HG03064 (cell line): ENCODE measurements at regions not wholly inside any gene's neighbourhood (a gene's known extent, or its start where the extent isn't known, plus 50 kb on each side); places are given as distances from the start of the nearest gene placed in this dataset.

ENCODE experiments used
- ATAC-seq: cut with Tn5 transposase; IDR thresholded peaks from one replicate; pipeline ENCODE4 v1.9.1; 2021; ENCODE audit warnings: low read depth; ENCODE audit not compliant: unreplicated experiment

DNA sequence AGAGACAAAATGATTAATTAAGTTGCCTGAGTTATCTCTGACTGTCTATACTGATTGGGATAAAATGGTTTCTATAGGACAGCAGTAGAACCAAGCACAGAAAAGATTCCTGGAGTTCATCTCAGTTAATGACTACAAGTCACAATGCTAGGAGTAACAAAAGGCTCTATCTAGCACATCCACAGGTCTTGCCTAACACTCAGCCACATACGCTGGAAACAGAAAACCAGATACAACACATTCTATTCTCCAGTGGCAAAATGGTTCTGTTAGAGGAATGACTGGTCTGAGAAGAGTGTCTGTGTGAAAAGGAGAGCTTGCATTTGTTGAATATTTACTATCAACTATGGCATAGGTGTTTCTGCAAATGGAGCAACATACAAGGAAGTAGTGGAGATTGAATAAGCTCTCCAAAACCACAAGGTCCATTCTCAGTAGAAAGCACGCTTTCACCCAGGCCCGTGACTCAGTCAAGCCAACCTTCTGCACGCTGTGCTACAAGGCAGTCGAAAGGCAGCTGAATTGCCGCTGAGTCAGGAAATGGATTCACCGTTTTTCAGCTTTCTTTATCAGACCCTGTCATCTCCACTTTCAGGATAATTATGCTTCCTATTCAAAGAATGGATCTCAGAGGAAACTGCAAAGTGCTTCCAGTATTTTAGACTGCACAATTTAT lies 761.5 kb downstream of the EFNB2 start:
- no peak for ATAC-seq

DNA sequence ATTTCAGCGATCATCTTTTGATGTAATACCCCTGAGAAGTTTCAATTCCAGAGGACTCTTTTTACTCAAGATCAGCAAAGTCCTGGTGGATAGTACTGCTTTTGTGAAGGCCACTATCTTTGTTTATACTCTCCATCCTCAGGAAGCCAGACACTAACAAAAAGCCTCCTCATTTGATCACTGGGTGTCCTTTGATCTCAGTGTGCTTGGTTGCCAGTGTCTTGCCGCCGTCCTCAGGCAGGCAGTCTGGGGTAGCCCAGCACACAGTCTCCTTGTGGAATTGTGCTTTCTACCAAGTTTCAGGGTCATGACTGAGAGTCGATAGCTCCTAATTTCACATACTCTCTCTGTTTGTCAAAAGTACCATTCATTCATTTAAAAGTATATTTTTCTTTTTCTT lies 762.2 kb downstream of the EFNB2 start:
- ATAC-seq: no peak

GRCh38 chr13:105764486-105764885 lies 771.0 kb downstream of the EFNB2 start:
- ATAC-seq: no peak

DNA sequence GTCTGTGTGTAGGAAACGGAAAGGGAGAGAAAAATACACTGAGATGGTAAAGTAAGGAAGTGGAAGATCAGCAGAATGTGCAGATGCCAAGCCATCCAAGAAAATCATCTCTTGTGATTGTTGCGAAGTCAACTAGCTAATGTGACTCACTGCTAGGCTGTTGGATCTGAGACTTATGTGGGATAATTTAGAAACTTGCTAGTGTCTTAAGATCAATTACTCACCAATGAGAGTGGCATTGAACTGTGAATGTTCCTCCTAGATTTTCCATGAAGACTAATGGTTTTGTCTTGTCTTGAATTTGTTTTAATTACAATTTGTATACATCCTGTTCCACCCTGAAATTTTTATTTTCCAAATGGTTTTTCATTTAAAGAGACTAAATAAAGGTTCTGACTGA lies 771.6 kb downstream of the EFNB2 start:
- ATAC-seq: no peak

- ATAC-seq: no peak
Measured at GRCh38 chr13:105762096-105762495, 773.4 kb downstream of the EFNB2 start.

DNA sequence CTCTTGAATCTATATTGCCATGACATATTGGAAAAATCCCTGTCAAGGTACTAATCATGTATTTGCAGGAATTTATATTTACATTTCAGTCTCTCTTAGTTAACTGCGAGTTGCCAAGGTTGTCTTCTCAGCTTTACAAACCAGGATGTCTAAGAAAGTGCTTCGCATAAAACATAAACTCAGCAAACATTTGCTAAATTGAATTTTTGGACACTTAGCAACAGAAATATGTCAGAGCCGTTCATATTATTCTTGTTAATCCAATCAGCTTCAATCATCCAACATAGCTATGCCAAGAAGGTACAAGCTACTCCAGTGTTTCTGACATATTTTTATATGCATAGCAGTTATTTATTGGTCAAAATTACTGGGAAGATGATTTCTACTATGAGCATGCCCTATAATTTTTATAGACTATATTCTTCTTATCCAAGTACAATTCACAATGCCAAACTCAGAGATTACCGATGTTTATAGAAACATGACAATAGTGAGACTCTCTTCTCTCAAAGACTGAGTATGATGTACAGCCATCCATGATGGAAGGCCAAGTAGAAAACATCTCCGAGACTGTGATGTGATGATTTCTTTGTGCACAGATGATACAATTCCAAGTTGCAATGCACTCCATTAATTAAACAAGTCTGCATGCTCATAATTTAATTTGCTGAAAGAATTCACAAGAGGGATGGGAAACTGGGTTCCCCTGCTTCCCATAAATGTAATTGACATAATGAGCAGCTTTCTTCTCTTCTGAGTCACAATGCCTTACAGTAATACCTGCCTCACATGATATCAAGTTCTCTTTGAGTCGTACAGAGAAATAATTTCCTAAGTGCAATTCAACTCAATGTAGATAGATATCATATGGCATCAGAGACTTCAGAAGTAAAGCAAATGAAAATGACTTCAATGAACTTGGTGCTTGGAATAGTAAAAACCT lies 776.3 kb downstream of the EFNB2 start:
- ATAC-seq: no peak

- no peak for ATAC-seq
Measured at GRCh38 chr13:105740739-105741138, 794.7 kb downstream of the EFNB2 start.

- no peak for ATAC-seq
Measured at GRCh38 chr13:105737688-105738087, 797.8 kb downstream of the EFNB2 start.

DNA sequence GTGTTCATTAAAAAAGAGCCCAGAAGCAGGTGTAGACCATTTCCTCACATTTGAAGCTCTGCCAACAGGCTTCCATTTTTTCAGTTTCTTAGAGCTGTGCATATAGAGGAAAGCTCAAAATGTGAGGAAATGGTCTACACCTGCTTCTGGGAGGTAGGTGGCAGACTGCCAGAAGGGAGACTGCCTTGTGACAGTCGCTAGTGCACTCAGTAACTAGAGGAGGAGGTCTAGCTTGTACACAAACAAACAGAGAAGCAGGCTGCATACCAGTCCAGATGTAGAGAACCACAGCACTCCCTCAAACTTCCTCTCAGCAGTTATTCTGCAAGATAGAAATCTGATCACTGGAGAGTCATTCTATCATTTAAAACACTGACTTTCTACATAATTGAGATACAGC lies 800.2 kb downstream of the EFNB2 start:
- no peak for ATAC-seq

DNA sequence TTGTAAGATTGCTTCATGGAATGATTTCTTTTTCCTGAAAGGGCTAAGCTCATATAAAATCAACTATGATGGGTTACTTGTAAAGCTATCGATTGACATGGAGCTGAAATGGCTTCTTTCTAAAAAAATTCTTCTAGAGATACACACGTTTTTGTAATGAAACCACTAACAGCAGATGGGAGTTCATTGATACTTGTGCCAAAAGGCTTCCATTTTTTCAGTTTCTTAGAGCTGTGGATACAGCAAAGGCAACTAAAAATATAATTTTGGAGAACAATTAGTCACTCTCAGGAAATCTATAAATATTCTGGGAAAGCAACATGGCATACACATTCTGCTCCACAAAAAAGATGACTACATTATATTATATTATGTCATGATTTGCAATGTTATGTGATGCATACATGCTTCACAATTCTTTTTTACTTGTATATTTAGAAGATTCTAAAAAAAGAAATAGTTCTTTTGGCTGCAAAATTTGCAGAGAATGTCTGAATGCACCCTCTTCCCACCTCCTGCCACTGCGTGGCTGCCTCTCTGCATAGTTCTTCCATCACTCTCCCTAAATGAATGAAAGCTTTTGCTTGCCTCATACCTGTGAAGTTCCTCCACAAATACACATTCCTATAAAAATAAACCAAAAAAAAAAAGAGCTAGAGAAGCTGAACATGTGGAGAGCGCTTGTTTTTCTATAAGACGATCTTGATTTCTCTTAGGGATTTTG lies 802.5 kb downstream of the EFNB2 start:
- no peak for ATAC-seq

GRCh38 chr13:105725887-105726286 lies 809.6 kb downstream of the EFNB2 start:
- no peak for ATAC-seq

DNA sequence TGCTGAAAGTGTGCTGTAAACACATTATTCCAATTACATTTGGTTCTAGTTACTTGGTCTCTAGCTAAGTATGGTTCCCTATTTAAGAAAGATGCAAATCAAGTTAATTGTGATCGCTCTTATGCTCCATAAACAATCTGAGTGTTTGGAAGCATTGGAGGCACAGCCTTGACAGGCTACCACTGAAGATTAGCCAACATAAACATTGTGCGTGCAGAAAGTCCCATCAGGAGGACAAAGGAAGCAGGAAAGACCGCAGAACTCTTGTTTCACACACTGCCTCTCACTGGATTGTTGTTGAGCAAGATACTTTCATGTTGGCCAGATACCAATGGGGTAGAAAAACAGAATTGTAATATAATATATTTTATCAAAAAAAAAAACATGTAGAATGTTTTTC lies 814.4 kb downstream of the EFNB2 start:
- no peak for ATAC-seq

- ATAC-seq: no peak
Measured at GRCh38 chr13:105719859-105720258, 815.6 kb downstream of the EFNB2 start.

DNA sequence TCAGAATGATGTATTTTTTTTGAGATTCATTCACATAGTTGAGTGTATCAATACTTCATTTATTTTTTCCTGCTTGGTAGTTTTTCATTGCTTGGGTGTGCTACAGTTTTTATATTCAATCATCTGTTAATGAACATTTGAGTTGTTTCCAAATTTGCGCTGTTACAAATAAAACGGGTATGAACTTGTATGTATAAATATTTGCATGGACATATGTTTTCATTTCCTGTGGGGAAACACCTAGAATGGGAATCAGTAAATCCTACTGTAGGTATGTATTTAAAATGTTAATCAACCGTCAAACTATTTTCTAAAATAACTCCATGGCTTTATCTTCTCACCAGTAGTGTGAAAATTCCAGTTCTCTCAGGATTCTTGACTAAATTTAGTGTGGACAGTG lies 826.3 kb downstream of the EFNB2 start:
- no peak for ATAC-seq

DNA sequence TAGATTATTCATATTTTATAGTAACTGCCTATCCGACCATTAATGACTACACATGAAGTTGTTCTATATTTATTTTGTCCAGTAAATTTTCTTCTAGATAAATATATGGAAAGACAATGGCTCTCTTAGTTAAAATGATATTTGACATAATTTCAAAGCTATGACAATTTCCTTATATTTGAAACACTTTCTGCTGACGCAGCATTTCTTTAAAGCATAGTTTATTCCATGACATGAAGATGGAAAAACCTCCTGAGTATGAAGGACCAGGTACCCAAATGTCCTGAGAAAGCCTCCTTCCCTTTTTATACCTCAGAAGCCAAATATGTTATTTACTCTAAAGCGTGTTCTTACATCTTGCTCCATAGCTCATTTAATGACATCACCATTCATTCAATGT lies 831.6 kb downstream of the EFNB2 start:
- no peak for ATAC-seq

- ATAC-seq: no peak
Measured at GRCh38 chr13:105702441-105702840, 833.0 kb downstream of the EFNB2 start.

GRCh38 chr13:105692769-105693168 lies 842.7 kb downstream of the EFNB2 start:
- ATAC-seq: no peak

DNA sequence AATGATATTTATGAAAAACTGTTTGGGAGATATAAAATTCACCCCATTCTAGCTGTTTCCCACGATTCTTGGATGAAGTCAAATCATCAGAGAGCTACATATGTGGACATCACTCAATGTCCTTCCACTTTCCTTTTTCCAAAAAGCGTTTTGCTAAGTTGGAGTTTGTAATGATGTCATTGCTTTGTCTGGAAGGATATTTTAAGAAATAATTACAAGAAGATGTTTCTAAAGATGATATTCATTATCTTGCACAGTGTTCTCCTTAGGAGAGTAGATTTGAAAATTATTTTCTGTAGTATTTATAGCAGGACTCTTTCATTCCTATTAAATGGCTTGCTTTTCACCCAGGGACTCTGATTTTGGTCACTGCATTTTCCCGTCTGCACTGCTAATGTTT lies 851.2 kb downstream of the EFNB2 start:
- no peak for ATAC-seq

DNA sequence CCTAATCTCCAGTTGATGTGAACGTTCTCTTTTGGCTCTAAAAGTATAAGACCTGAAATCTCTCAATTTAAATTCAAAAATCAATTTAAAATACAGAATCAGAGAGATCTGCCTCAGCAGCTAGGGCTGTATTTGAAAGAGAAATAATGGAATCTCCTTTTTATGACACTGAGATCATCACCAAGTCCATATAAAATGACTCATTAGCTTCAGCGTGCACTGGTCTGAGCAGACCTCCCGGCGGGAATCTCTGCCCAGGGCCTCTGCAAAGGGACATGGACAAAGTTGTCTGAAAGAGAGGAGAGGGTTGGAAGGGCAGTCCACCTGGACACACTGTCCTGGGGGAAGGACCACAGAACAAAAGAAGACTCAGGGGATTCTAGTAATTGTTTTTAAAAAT lies 855.6 kb downstream of the EFNB2 start:
- ATAC-seq: no peak

DNA sequence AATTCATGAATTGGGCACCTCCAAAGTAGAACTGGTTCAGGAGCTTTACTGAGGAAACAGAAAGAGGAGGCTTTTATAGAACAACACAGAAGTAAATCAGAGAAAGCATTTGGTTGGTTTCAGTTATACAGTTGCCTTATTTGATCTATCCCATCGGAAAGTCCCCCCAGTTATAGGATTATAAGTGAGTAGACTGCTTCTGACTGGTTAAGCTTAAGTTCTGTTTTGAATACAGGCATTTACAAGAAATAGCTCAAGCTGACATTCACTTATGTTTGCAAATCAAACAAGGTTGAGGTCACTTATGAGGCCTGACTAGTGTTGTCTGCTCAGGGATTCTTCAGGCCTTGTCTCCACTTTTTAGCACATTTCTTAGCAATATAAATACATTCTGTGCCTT lies 857.4 kb downstream of the EFNB2 start:
- ATAC-seq: no peak

GRCh38 chr13:105672881-105673280 lies 862.6 kb downstream of the EFNB2 start:
- ATAC-seq: no peak
